CD4-positive, CD25-positive, alpha-beta regulatory T cell (primary cell): ENCODE measurements at regions not wholly inside any gene's neighbourhood (a gene's known extent, or its start where the extent isn't known, plus 50 kb on each side); places are given as distances from the start of the nearest gene placed in this dataset.
"Not testable (repeated sequence)": the region's sequence is repeated elsewhere in the genome, so short reads cannot be mapped to it uniquely, and the experiment has no call there.

Source experiments
- ATAC-seq, 2 donors: fragments of 150-1000 bp; cut with Tn5 transposase; one replicate each; pipeline ENCODE4 v1.10.0; 2021; ENCODE audit warnings: low read depth in 2 of 2, moderate number of reproducible peaks in 2 of 2, moderate library complexity in 1 of 2
- DNase-seq, 3 donors: peaks; one replicate each; pipeline versions ENCODE4 v3.0.0 to v3.0.0-alpha.2; 2012 to 2022; ENCODE audit warnings: mixed read lengths in 1 of 3
- H3K27ac ChIP-seq: one replicate; pipeline ENCODE4 v1.7.0; 2013; ENCODE audit warnings: mild to moderate bottlenecking, low read length; ENCODE audit not compliant: insufficient read depth, poor library complexity, severe bottlenecking
- H3K27me3 ChIP-seq: one replicate; pipeline ENCODE4 v1.7.0; 2013; ENCODE audit warnings: low read length; ENCODE audit not compliant: control insufficient read depth, insufficient read depth
- H3K36me3 ChIP-seq: one replicate; pipeline ENCODE4 v1.7.0; 2013; ENCODE audit warnings: mild to moderate bottlenecking, low read length, moderate library complexity; ENCODE audit not compliant: control insufficient read depth, insufficient read depth
- H3K4me1 ChIP-seq: 2 replicates; pipeline ENCODE4 v1.7.0; 2013; ENCODE audit warnings: mild to moderate bottlenecking, low read length; ENCODE audit not compliant: insufficient read depth, control insufficient read depth, poor library complexity, severe bottlenecking
- H3K4me3 ChIP-seq: one replicate; pipeline ENCODE4 v1.7.0; 2013; ENCODE audit warnings: low read depth, mild to moderate bottlenecking, low read length, moderate library complexity
- H3K9me3 ChIP-seq, 2 experiments: 1 replicate in 1 of 2; 2 replicates in 1 of 2; pipeline ENCODE4 v1.7.0; 2013; ENCODE audit warnings: low read length in 2 of 2, mild to moderate bottlenecking in 1 of 2, moderate library complexity in 1 of 2; ENCODE audit not compliant: control insufficient read depth in 2 of 2
- H3K27ac Mint-ChIP-seq, 3 donors: one replicate each; pipeline ENCODE4 v1.8.0; 2020 to 2022; ENCODE audit warnings: mild to moderate bottlenecking in 3 of 3, mixed read lengths in 3 of 3, moderate library complexity in 2 of 3
- H3K27me3 Mint-ChIP-seq: one replicate; pipeline ENCODE4 v1.8.0; 2022; ENCODE audit warnings: mild to moderate bottlenecking, mixed read lengths
- H3K36me3 Mint-ChIP-seq: one replicate; pipeline ENCODE4 v1.8.0; 2020; ENCODE audit warnings: mixed read lengths
- H3K4me1 Mint-ChIP-seq, 4 donors: one replicate each; pipeline ENCODE4 v1.8.0; 2020 to 2022; ENCODE audit warnings: mixed read lengths in 4 of 4, mild to moderate bottlenecking in 1 of 4
- H3K4me3 Mint-ChIP-seq, 4 donors: one replicate each; pipeline ENCODE4 v1.8.0; 2020 to 2022; ENCODE audit warnings: mild to moderate bottlenecking in 4 of 4, mixed read lengths in 4 of 4, moderate library complexity in 3 of 4
- H3K9me3 Mint-ChIP-seq, 7 donors: one replicate each; pipeline ENCODE4 v1.8.0; 2020 to 2022; ENCODE audit warnings: mixed read lengths in 7 of 7, mild to moderate bottlenecking in 3 of 7, moderate library complexity in 2 of 7

- Histone ChIP-seq H3K9me3 (no peaks in the 10 kb centered on the region), H3K27me3 (no peaks in the 10 kb centered on the region), H3K27ac (no peak overlapping the region), H3K4me1 (no peaks in the 10 kb centered on the region), H3K36me3 (no peaks in the 10 kb centered on the region), H3K4me3 (no peak overlapping the region)
- Mint-ChIP-seq H3K36me3 (no peaks in the 10 kb centered on the region), H3K4me1 (no peaks in the 10 kb centered on the region), H3K9me3 (peaks cover 0 to 12% (median 3%) of the 10 kb centered on the region in 7 donors), H3K4me3 (no peak overlapping the region), H3K27me3 (no peaks in the 10 kb centered on the region), H3K27ac (no peak overlapping the region)
- ATAC-seq (no peak), DNase-seq (no peak)
Measured at GRCh38 chr1:96222701-96223100, 498.9 kb upstream of the PTBP2 start.

- not testable (repeated sequence) for H3K36me3 Mint-ChIP-seq, ATAC-seq, H3K36me3 ChIP-seq, H3K9me3 ChIP-seq, H3K27ac ChIP-seq, H3K4me1 ChIP-seq, H3K4me3 Mint-ChIP-seq, H3K27me3 ChIP-seq, DNase-seq, H3K4me3 ChIP-seq, H3K27me3 Mint-ChIP-seq, H3K4me1 Mint-ChIP-seq, H3K27ac Mint-ChIP-seq
- H3K9me3 Mint-ChIP-seq: peaks cover 0 to 12% (median 3%) of the 10 kb centered on the region in 7 donors
Measured at GRCh38 chr1:96224229-96224628, 497.4 kb upstream of the PTBP2 start.

- Histone ChIP-seq H3K4me1 (no peaks in the 10 kb centered on the region), H3K27ac (no peak overlapping the region), H3K36me3 (no peaks in the 10 kb centered on the region), H3K27me3 (no peaks in the 10 kb centered on the region), H3K9me3 (no peaks in the 10 kb centered on the region), H3K4me3 (no peak overlapping the region)
- no peaks in the 10 kb centered on the region for H3K27me3 Mint-ChIP-seq
- no peak overlapping the region for H3K27ac Mint-ChIP-seq
- no peaks in the 10 kb centered on the region for H3K36me3 Mint-ChIP-seq
- no peak for ATAC-seq
- peaks cover 0 to 2% (median 0%) of the 10 kb centered on the region in 7 donors for H3K9me3 Mint-ChIP-seq
- no peak for DNase-seq
- no peak overlapping the region for H3K4me3 Mint-ChIP-seq
- H3K4me1 Mint-ChIP-seq: no peaks in the 10 kb centered on the region
Measured at GRCh38 chr1:96233422-96233821, 488.2 kb upstream of the PTBP2 start.

GRCh38 chr1:96234299-96234698, 487.3 kb upstream of the PTBP2 start:
- ATAC-seq (no peak), DNase-seq (no peak)
- Histone ChIP-seq H3K4me3 (no peak overlapping the region), H3K27me3 (no peaks in the 10 kb centered on the region), H3K27ac (no peak overlapping the region), H3K36me3 (no peaks in the 10 kb centered on the region), H3K4me1 (no peaks in the 10 kb centered on the region), H3K9me3 (no peaks in the 10 kb centered on the region)
- Mint-ChIP-seq H3K36me3 (no peaks in the 10 kb centered on the region), H3K27me3 (no peaks in the 10 kb centered on the region), H3K4me1 (no peaks in the 10 kb centered on the region), H3K9me3 (peaks cover 0 to 2% (median 0%) of the 10 kb centered on the region in 7 donors), H3K4me3 (no peak overlapping the region), H3K27ac (peak overlapping the region in 1 of 3 donors; percentile 3)

- Mint-ChIP-seq H3K4me1 (no peaks in the 10 kb centered on the region), H3K27ac (no peak overlapping the region), H3K27me3 (no peaks in the 10 kb centered on the region), H3K4me3 (no peak overlapping the region), H3K36me3 (no peaks in the 10 kb centered on the region), H3K9me3 (peaks cover 0 to 3% (median 0%) of the 10 kb centered on the region in 7 donors)
- ATAC-seq (no peak), DNase-seq (peak in 1 of 3 donors; percentile 34)
- Histone ChIP-seq H3K27me3 (no peaks in the 10 kb centered on the region), H3K9me3 (no peaks in the 10 kb centered on the region), H3K36me3 (no peaks in the 10 kb centered on the region), H3K4me1 (no peaks in the 10 kb centered on the region), H3K27ac (no peak overlapping the region), H3K4me3 (no peak overlapping the region)
Measured at GRCh38 chr1:96236156-96236739, 485.3 kb upstream of the PTBP2 start.

DNA sequence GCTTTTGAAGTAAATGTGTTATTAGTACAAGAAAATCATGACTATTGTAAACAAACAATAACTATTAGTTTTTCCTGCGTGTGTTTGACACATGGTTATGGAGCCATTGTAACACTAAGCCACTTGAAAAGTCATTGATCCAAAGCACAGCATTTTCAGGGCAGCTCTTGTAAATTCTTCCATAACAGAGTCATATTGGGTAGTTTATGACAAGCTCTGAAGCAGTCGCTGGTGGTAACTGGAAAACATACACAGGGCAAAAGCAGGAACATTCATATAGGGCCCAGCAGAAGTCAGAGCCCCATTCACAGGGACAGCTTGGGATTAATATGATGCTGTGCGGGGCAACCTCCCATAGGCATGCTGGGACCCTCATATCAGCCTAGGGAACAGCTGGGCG, 483.2 kb upstream of the PTBP2 start:
- Mint-ChIP-seq H3K36me3 (no peaks in the 10 kb centered on the region), H3K27me3 (no peaks in the 10 kb centered on the region), H3K4me1 (no peaks in the 10 kb centered on the region), H3K27ac (no peak overlapping the region), H3K4me3 (no peak overlapping the region), H3K9me3 (peaks cover 0 to 4% (median 0%) of the 10 kb centered on the region in 7 donors)
- Histone ChIP-seq H3K4me3 (no peak overlapping the region), H3K4me1 (no peaks in the 10 kb centered on the region), H3K9me3 (no peaks in the 10 kb centered on the region), H3K36me3 (no peaks in the 10 kb centered on the region), H3K27ac (no peak overlapping the region), H3K27me3 (no peaks in the 10 kb centered on the region)
- no peak for ATAC-seq
- DNase-seq: no peak

DNA sequence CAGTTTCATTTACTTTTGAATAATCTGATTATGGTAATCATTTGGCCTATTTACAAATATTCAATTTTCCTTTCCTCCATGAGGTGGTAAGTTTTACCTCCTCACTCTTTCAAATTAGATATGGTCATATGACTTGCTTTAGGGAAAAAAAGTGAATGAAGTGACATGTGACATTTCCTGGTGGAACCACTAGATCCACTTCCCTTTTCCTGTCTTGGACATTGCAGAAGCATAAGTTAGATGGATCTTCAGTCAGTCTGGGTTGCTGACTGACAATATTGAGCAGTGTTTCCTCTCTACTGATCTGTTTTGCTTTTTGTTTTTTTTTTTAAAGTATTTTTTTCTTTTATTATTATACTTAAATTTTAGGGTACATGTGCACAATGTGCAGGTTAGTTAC, 481.1 kb upstream of the PTBP2 start:
- ATAC-seq (no peak), DNase-seq (no peak)
- Histone ChIP-seq H3K27ac (no peak overlapping the region), H3K4me3 (no peak overlapping the region), H3K4me1 (no peaks in the 10 kb centered on the region), H3K27me3 (no peaks in the 10 kb centered on the region), H3K36me3 (no peaks in the 10 kb centered on the region), H3K9me3 (no peaks in the 10 kb centered on the region)
- H3K4me1 Mint-ChIP-seq: no peaks in the 10 kb centered on the region
- no peak overlapping the region for H3K27ac Mint-ChIP-seq
- H3K27me3 Mint-ChIP-seq: no peaks in the 10 kb centered on the region
- no peak overlapping the region for H3K4me3 Mint-ChIP-seq
- H3K36me3 Mint-ChIP-seq: no peaks in the 10 kb centered on the region
- H3K9me3 Mint-ChIP-seq: peaks cover 0 to 4% (median 0%) of the 10 kb centered on the region in 7 donors

- no peaks in the 10 kb centered on the region for H3K9me3 ChIP-seq
- H3K36me3 Mint-ChIP-seq: no peaks in the 10 kb centered on the region
- no peak overlapping the region for H3K27ac Mint-ChIP-seq
- H3K27me3 ChIP-seq: no peaks in the 10 kb centered on the region
- DNase-seq (no peak), ATAC-seq (no peak)
- H3K27ac ChIP-seq: no peak overlapping the region
- H3K36me3 ChIP-seq: no peaks in the 10 kb centered on the region
- H3K9me3 Mint-ChIP-seq: peaks cover 0 to 9% (median 1%) of the 10 kb centered on the region in 7 donors
- no peaks in the 10 kb centered on the region for H3K27me3 Mint-ChIP-seq
- H3K4me3 ChIP-seq: no peak overlapping the region
- no peaks in the 10 kb centered on the region for H3K4me1 Mint-ChIP-seq
- no peak overlapping the region for H3K4me3 Mint-ChIP-seq
- no peaks in the 10 kb centered on the region for H3K4me1 ChIP-seq
Measured at GRCh38 chr1:96253246-96254035, 468.1 kb upstream of the PTBP2 start.
